ENCODE measurements at regions not wholly inside any gene's neighbourhood (a gene's known extent, or its start where the extent isn't known, plus 50 kb on each side); places are given as distances from the start of the nearest gene placed in this dataset.

DNA sequence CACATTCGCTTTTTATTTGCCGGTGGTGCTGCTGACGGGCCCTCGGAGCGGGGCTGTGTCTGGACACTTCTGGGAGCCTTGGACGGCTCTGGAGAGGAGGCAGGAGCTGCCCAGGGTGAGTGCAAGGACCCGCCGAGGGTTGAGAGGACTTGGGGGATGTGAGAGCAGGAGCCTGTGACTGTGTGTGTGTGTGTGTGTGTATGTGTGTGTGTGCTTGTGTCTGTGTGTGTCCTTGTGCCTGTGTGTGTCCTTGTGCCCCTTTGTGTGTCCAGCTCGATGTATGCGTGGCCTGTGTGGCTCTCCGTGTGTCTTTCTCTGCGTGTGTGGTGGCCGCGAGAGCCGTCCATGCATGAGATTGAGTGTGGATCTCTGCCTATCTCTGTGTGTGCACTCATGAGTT lies 179.6 kb upstream of the MYL2 start:
- TF ChIP-seq, protein P1, sequence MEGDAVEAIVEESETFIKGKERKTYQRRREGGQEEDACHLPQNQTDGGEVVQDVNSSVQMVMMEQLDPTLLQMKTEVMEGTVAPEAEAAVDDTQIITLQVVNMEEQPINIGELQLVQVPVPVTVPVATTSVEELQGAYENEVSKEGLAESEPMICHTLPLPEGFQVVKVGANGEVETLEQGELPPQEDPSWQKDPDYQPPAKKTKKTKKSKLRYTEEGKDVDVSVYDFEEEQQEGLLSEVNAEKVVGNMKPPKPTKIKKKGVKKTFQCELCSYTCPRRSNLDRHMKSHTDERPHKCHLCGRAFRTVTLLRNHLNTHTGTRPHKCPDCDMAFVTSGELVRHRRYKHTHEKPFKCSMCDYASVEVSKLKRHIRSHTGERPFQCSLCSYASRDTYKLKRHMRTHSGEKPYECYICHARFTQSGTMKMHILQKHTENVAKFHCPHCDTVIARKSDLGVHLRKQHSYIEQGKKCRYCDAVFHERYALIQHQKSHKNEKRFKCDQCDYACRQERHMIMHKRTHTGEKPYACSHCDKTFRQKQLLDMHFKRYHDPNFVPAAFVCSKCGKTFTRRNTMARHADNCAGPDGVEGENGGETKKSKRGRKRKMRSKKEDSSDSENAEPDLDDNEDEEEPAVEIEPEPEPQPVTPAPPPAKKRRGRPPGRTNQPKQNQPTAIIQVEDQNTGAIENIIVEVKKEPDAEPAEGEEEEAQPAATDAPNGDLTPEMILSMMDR (IDR thresholded peaks at IDR 0.05; ENCODE audit: low read depth, low read length), result no peak
- TF ChIP-seq EZH2phosphoT487 (IDR thresholded peaks at IDR 0.05; ENCODE audit: low read depth), result no peak

Data from OCI-LY3 (cell line).